Endothelial cell (in vitro differentiated cells): ENCODE measurements at regions not wholly inside any gene's neighbourhood (a gene's known extent, or its start where the extent isn't known, plus 50 kb on each side); places are given as distances from the start of the nearest gene placed in this dataset.

Source experiments
- DNase-seq: peaks from one replicate; pipeline ENCODE4 v3.0.0; 2021; ENCODE audit warnings: low spot score
- H3K27ac Mint-ChIP-seq: one replicate; pipeline ENCODE4 v1.8.0; 2021; ENCODE audit warnings: mixed read lengths, inconsistent platforms; ENCODE audit not compliant: unreplicated experiment
- H3K27me3 Mint-ChIP-seq: one replicate; pipeline ENCODE4 v1.8.0; 2021; ENCODE audit warnings: mild to moderate bottlenecking, moderate library complexity, mixed read lengths, inconsistent platforms; ENCODE audit not compliant: unreplicated experiment
- H3K36me3 Mint-ChIP-seq: one replicate; pipeline ENCODE4 v1.8.0; 2021; ENCODE audit warnings: mild to moderate bottlenecking, low read depth, mixed read lengths, inconsistent platforms; ENCODE audit not compliant: unreplicated experiment
- H3K4me1 Mint-ChIP-seq: one replicate; pipeline ENCODE4 v1.8.0; 2021; ENCODE audit warnings: mild to moderate bottlenecking, mixed read lengths, inconsistent platforms; ENCODE audit not compliant: unreplicated experiment
- H3K4me3 Mint-ChIP-seq: one replicate; pipeline ENCODE4 v1.8.0; 2021; ENCODE audit warnings: mild to moderate bottlenecking, mixed read lengths, inconsistent platforms; ENCODE audit not compliant: unreplicated experiment
- H3K9me3 Mint-ChIP-seq: one replicate; pipeline ENCODE4 v1.8.0; 2021; ENCODE audit warnings: mixed read lengths, inconsistent platforms; ENCODE audit not compliant: unreplicated experiment
- TF ChIP-seq, protein P1 (sequence below): fragments of 200-600 bp; sonication (generic); IDR thresholded peaks from one replicate; pipeline ENCODE4 v1.5.0; 2021; ENCODE audit warnings: antibody characterized with exemption; ENCODE audit not compliant: unreplicated experiment

GRCh38 chr7:46738165-46738564, 817.1 kb upstream of the IGFBP3 start:
- TF ChIP-seq, protein P1, sequence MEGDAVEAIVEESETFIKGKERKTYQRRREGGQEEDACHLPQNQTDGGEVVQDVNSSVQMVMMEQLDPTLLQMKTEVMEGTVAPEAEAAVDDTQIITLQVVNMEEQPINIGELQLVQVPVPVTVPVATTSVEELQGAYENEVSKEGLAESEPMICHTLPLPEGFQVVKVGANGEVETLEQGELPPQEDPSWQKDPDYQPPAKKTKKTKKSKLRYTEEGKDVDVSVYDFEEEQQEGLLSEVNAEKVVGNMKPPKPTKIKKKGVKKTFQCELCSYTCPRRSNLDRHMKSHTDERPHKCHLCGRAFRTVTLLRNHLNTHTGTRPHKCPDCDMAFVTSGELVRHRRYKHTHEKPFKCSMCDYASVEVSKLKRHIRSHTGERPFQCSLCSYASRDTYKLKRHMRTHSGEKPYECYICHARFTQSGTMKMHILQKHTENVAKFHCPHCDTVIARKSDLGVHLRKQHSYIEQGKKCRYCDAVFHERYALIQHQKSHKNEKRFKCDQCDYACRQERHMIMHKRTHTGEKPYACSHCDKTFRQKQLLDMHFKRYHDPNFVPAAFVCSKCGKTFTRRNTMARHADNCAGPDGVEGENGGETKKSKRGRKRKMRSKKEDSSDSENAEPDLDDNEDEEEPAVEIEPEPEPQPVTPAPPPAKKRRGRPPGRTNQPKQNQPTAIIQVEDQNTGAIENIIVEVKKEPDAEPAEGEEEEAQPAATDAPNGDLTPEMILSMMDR = no peak

DNA sequence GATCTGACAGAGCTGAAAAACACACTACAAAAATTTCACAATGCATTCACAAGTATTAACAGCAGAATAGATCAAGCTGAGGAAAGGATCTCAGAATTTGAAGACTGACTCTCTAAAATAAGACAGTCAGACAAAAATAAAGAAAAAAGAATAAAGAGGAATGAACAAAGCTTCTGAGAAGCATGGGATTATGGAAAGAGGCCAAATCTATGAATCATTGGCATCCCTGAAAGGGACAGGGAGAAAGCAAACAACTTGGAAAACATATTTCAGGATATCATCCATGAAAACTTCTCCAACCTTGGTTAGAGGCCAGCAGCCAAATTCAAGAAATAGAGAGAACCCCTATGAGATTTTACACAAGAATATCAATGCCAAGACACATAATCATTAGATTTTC, 804.8 kb upstream of the IGFBP3 start:
- TF ChIP-seq, protein P1 = no peak
- DNase-seq = no peak
- Mint-ChIP-seq H3K27me3 (no peaks in the 10 kb centered on the region), H3K27ac (no peak overlapping the region), H3K9me3 (no peaks in the 10 kb centered on the region), H3K4me1 (no peaks in the 10 kb centered on the region), H3K4me3 (no peak overlapping the region), H3K36me3 (no peaks in the 10 kb centered on the region)

More at GRCh38 chr7:46738165-46738564, 817.1 kb upstream of the IGFBP3 start:
- Mint-ChIP-seq H3K36me3 (no peaks in the 10 kb centered on the region), H3K4me3 (no peak overlapping the region), H3K4me1 (no peaks in the 10 kb centered on the region), H3K27ac (no peak overlapping the region), H3K27me3 (peaks cover 1% of the 10 kb centered on the region), H3K9me3 (no peaks in the 10 kb centered on the region)
- DNase-seq = no peak

DNA sequence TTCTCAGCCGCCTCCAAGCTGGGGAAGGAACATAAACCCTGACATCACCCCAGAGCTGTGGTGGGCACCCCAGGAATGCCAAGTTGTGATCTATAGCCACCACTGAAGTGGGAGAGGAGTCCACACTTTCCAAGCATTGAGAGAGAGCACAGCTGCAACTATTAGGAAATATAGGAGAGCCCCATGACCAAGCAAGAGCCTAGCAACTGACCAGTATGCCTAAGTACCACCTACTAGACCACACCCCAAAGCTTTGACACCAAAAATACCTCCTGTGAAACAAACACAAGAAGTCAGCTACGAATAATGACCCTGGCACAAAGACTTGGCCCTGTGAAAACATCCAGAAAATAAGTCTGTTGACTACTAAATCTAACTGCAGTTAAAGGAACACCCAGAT, 804.1 kb upstream of the IGFBP3 start:
- no peak for DNase-seq
- no peak overlapping the region for H3K27ac Mint-ChIP-seq

GRCh38 chr7:46723742-46724141, 802.7 kb upstream of the IGFBP3 start:
- Mint-ChIP-seq H3K4me1 (no peaks in the 10 kb centered on the region), H3K27me3 (peaks cover 1% of the 10 kb centered on the region), H3K4me3 (no peak overlapping the region), H3K9me3 (no peaks in the 10 kb centered on the region), H3K27ac (no peak overlapping the region), H3K36me3 (no peaks in the 10 kb centered on the region)
- no peak for DNase-seq
- TF ChIP-seq, protein P1 = no peak

More for the DNA sequence above, 804.1 kb upstream of the IGFBP3 start:
- TF ChIP-seq, protein P1 = no peak
- no peaks in the 10 kb centered on the region for H3K9me3 Mint-ChIP-seq
- no peaks in the 10 kb centered on the region for H3K36me3 Mint-ChIP-seq
- H3K4me3 Mint-ChIP-seq = no peak overlapping the region
- H3K4me1 Mint-ChIP-seq = no peaks in the 10 kb centered on the region
- H3K27me3 Mint-ChIP-seq = peaks cover 1% of the 10 kb centered on the region

DNA sequence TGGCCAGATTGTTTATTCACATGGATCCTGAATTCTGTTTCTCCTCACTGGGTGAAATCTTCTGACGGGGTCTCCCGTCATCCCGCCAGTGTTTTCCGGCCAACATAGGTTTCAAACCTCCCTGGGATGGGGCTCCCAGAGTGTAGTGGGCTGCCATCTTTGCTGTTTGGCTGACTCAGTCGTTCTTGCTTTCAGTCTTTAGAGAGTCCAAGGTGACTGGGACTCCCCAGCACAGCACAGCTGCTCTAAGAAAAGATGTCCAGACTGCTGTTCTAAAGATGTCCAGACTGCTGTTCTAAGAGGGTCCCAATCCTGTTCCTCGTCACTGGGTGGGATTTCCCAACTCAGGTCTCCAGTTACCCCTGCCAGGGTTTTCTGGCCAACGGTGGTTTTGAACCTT, 801.9 kb upstream of the IGFBP3 start:
- Mint-ChIP-seq H3K4me1 (no peaks in the 10 kb centered on the region), H3K36me3 (no peaks in the 10 kb centered on the region)

More for the DNA sequence above, 801.9 kb upstream of the IGFBP3 start:
- Mint-ChIP-seq H3K27ac (no peak overlapping the region), H3K4me3 (no peak overlapping the region), H3K27me3 (peaks cover 1% of the 10 kb centered on the region), H3K9me3 (no peaks in the 10 kb centered on the region)
- TF ChIP-seq, protein P1 = no peak
- no peak for DNase-seq
